ENCODE measurements at regions not wholly inside any gene's neighbourhood (a gene's known extent, or its start where the extent isn't known, plus 50 kb on each side); places are given as distances from the start of the nearest gene placed in this dataset.

DNA sequence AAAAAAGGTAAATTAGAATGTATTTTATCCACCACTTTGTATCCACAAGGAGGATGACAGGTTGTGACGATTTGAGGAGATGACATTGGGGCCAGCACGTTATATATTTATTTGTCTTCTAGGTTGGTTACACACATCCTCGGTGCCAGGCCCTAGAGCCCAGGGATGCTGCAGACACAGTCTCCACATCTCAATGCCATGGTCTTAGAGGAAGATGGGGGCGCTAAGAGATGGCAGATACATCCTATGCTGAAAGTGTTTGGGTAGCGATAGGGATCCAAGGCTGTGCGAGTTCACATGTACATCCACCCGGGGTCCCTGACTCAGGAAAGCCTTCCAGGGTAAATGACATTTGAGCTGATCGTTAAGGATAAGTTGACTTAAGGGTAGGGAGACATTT, 193.1 kb upstream of the GSC start:
- Histone ChIP-seq H4K8ac (replicated peaks; ENCODE audit: insufficient read length, low read depth, low read length) (no peak overlapping the region), H3K4me2 (ENCODE audit: insufficient read depth, insufficient read length, low read length) (no peak overlapping the region), H3K9me3 (ENCODE audit: control insufficient read depth, low read depth, low read length) (no peaks in the 10 kb centered on the region), H3K79me2 (ENCODE audit: insufficient read depth, low read length) (no peaks in the 10 kb centered on the region), H3K56ac (ENCODE audit: insufficient read length, low read depth, low read length) (no peak overlapping the region), H3K9ac (ENCODE audit: extremely low read depth, insufficient read length, low read length) (no peak overlapping the region), H2BK20ac (ENCODE audit: low read depth, low read length, poor library complexity, severe bottlenecking) (no peak overlapping the region), H3K27ac (ENCODE audit: insufficient read length, low read depth, low read length) (no peak overlapping the region), H2AK5ac (ENCODE audit: insufficient read length, low read length) (no peak overlapping the region), H4K91ac (ENCODE audit: insufficient read length, low read depth, low read length) (no peak overlapping the region), H2BK120ac (ENCODE audit: low read depth, low read length, poor library complexity, severe bottlenecking) (no peak overlapping the region), H2BK5ac (ENCODE audit: insufficient read length, low read length) (no peak overlapping the region), H3K27me3 (ENCODE audit: insufficient read depth, low read length) (no peaks in the 10 kb centered on the region), H2BK15ac (ENCODE audit: low read depth, low read length) (no peak overlapping the region), H4K5ac (ENCODE audit: insufficient read length, low read depth, low read length) (no peak overlapping the region), H3K79me1 (ENCODE audit: insufficient read depth, low read depth, low read length, poor library complexity, severe bottlenecking) (no peaks in the 10 kb centered on the region), H3K14ac (ENCODE audit: insufficient read depth, low read length) (no peak overlapping the region), H3K23ac (ENCODE audit: insufficient read length, low read depth, low read length) (no peak overlapping the region), H3T11ph (ENCODE audit: low read length) (no peak overlapping the region), H2BK12ac (ENCODE audit: insufficient read length, low read depth, low read length) (no peak overlapping the region), H3K4me1 (ENCODE audit: insufficient read depth, low read length) (no peaks in the 10 kb centered on the region), H3K4ac (ENCODE audit: low read depth, low read length) (no peak overlapping the region), H2AFZ (ENCODE audit: low read length) (no peak overlapping the region), H3K23me2 (ENCODE audit: insufficient read length, low read depth, low read length, poor library complexity, severe bottlenecking) (no peaks in the 10 kb centered on the region), H3K18ac (ENCODE audit: insufficient read length, low read depth, low read length) (no peak overlapping the region), H4K20me1 (ENCODE audit: control insufficient read depth, insufficient read depth, insufficient read length) (no peaks in the 10 kb centered on the region)
- Mint-ChIP-seq H3K9me3 (no peaks in the 10 kb centered on the region), H3K27me3 (ENCODE audit: low read depth) (peaks cover 5% of the 10 kb centered on the region), H3K27ac (no peak overlapping the region), H3K4me3 (no peak overlapping the region), H3K36me3 (ENCODE audit: insufficient read depth in 1 of 3, low read depth in 3 of 3) (no peaks in the 10 kb centered on the region), H3K4me1 (peaks cover 7 to 10% of the 10 kb centered on the region in 2 experiments)
- no peak for DNase-seq
- TF ChIP-seq, protein P1, sequence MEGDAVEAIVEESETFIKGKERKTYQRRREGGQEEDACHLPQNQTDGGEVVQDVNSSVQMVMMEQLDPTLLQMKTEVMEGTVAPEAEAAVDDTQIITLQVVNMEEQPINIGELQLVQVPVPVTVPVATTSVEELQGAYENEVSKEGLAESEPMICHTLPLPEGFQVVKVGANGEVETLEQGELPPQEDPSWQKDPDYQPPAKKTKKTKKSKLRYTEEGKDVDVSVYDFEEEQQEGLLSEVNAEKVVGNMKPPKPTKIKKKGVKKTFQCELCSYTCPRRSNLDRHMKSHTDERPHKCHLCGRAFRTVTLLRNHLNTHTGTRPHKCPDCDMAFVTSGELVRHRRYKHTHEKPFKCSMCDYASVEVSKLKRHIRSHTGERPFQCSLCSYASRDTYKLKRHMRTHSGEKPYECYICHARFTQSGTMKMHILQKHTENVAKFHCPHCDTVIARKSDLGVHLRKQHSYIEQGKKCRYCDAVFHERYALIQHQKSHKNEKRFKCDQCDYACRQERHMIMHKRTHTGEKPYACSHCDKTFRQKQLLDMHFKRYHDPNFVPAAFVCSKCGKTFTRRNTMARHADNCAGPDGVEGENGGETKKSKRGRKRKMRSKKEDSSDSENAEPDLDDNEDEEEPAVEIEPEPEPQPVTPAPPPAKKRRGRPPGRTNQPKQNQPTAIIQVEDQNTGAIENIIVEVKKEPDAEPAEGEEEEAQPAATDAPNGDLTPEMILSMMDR (conservative IDR thresholded peaks at IDR 0.05): no peak
- WGBS (ENCODE audit: extremely low coverage, insufficient read length, low lambda C conversion rate): no CpG with 5 or more reads among the region's 8 CpGs

Measured in H9 (cell line).